Progenitor cell of endocrine pancreas (in vitro differentiated cells): ENCODE measurements at regions not wholly inside any gene's neighbourhood (a gene's known extent, or its start where the extent isn't known, plus 50 kb on each side); places are given as distances from the start of the nearest gene placed in this dataset.

Source experiments
- DNase-seq: peaks from one replicate; pipeline ENCODE4 v3.0.0; 2021; ENCODE audit warnings: low spot score; ENCODE audit not compliant: unreplicated experiment
- H3K27ac Mint-ChIP-seq: 2 replicates; pipeline ENCODE4 v1.8.0; 2021; ENCODE audit warnings: mild to moderate bottlenecking, moderate library complexity, mixed read lengths
- H3K27me3 Mint-ChIP-seq: 2 replicates; pipeline ENCODE4 v1.8.0; 2021; ENCODE audit warnings: mixed read lengths
- H3K36me3 Mint-ChIP-seq: 2 replicates; pipeline ENCODE4 v1.8.0; 2022; ENCODE audit warnings: mixed read lengths; ENCODE audit not compliant: insufficient read depth
- H3K4me1 Mint-ChIP-seq: 2 replicates; pipeline ENCODE4 v1.8.0; 2021; ENCODE audit warnings: low read depth, mixed read lengths
- H3K4me3 Mint-ChIP-seq: 2 replicates; pipeline ENCODE4 v1.8.0; 2021; ENCODE audit warnings: low read depth, mild to moderate bottlenecking, moderate library complexity, mixed read lengths
- H3K9me3 Mint-ChIP-seq: 2 replicates; pipeline ENCODE4 v1.8.0; 2021; ENCODE audit warnings: low read depth, mixed read lengths
- CTCF ChIP-seq: fragments of 200-600 bp; sonication (generic); IDR thresholded peaks from one replicate; pipeline ENCODE4 v1.5.0; 2021; ENCODE audit warnings: antibody characterized with exemption, mild to moderate bottlenecking; ENCODE audit not compliant: unreplicated experiment

- Mint-ChIP-seq H3K36me3 (no peaks in the 10 kb centered on the region), H3K9me3 (no peaks in the 10 kb centered on the region), H3K27ac (no peak overlapping the region), H3K4me3 (no peak overlapping the region), H3K4me1 (no peaks in the 10 kb centered on the region), H3K27me3 (peaks cover 3% of the 10 kb centered on the region)
- DNase-seq, result no peak
- no peak for TF ChIP-seq CTCF
These were observed 126.6 kb downstream of the SLC24A2 start for GRCh38 chr9:19662213-19662612.

- TF ChIP-seq CTCF, result no peak
- H3K9me3 Mint-ChIP-seq, result no peaks in the 10 kb centered on the region
- H3K4me3 Mint-ChIP-seq, result no peak overlapping the region
- H3K4me1 Mint-ChIP-seq, result no peaks in the 10 kb centered on the region
- H3K36me3 Mint-ChIP-seq, result no peaks in the 10 kb centered on the region
- DNase-seq, result no peak
- no peak overlapping the region for H3K27ac Mint-ChIP-seq
- peaks cover 3% of the 10 kb centered on the region for H3K27me3 Mint-ChIP-seq
These were observed 128.8 kb downstream of the SLC24A2 start for GRCh38 chr9:19660019-19660418.

- no peak for DNase-seq
- no peaks in the 10 kb centered on the region for H3K4me1 Mint-ChIP-seq
- H3K4me3 Mint-ChIP-seq, result no peak overlapping the region
- no peaks in the 10 kb centered on the region for H3K9me3 Mint-ChIP-seq
- peaks cover 3% of the 10 kb centered on the region for H3K27me3 Mint-ChIP-seq
- no peak for TF ChIP-seq CTCF
- no peaks in the 10 kb centered on the region for H3K36me3 Mint-ChIP-seq
- H3K27ac Mint-ChIP-seq, result no peak overlapping the region
These were observed 132.1 kb downstream of the SLC24A2 start for GRCh38 chr9:19656704-19657103.

GRCh38 chr9:19651681-19652080 is 137.2 kb downstream of the SLC24A2 start:
- Mint-ChIP-seq H3K4me1 (no peaks in the 10 kb centered on the region), H3K4me3 (no peak overlapping the region), H3K27me3 (no peaks in the 10 kb centered on the region), H3K9me3 (no peaks in the 10 kb centered on the region), H3K27ac (no peak overlapping the region), H3K36me3 (no peaks in the 10 kb centered on the region)
- no peak for TF ChIP-seq CTCF
- no peak for DNase-seq

GRCh38 chr9:19650312-19650711 is 138.5 kb downstream of the SLC24A2 start:
- no peak overlapping the region for H3K4me3 Mint-ChIP-seq

More at GRCh38 chr9:19650312-19650711, 138.5 kb downstream of the SLC24A2 start:
- Mint-ChIP-seq H3K27me3 (no peaks in the 10 kb centered on the region), H3K4me1 (no peaks in the 10 kb centered on the region), H3K27ac (no peak overlapping the region), H3K36me3 (no peaks in the 10 kb centered on the region), H3K9me3 (no peaks in the 10 kb centered on the region)
- TF ChIP-seq CTCF, result no peak
- DNase-seq, result no peak
